ENCODE measurements at regions not wholly inside any gene's neighbourhood (a gene's known extent, or its start where the extent isn't known, plus 50 kb on each side); places are given as distances from the start of the nearest gene placed in this dataset.

DNA sequence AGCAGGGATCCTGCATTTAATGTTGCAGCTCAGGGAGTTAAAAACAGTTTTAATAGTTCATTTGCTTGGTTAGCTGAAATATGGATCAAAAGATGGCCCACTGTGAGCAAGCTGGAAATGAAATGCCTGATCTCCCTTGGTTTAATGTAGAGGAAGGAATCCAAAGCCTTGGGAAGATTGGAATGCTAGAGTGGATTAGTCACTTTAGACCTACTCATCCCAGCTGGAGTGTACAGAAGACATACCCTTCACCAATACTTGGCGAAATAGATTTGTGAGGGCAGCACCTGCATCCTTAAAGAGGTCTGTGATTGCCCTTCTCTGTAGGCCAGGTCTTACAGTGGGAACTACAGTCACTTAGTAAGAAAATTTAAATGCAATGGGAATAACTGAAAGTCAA is 58.0 kb upstream of the KRAS start:
- TF ChIP-seq, protein P1, sequence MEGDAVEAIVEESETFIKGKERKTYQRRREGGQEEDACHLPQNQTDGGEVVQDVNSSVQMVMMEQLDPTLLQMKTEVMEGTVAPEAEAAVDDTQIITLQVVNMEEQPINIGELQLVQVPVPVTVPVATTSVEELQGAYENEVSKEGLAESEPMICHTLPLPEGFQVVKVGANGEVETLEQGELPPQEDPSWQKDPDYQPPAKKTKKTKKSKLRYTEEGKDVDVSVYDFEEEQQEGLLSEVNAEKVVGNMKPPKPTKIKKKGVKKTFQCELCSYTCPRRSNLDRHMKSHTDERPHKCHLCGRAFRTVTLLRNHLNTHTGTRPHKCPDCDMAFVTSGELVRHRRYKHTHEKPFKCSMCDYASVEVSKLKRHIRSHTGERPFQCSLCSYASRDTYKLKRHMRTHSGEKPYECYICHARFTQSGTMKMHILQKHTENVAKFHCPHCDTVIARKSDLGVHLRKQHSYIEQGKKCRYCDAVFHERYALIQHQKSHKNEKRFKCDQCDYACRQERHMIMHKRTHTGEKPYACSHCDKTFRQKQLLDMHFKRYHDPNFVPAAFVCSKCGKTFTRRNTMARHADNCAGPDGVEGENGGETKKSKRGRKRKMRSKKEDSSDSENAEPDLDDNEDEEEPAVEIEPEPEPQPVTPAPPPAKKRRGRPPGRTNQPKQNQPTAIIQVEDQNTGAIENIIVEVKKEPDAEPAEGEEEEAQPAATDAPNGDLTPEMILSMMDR (IDR thresholded peaks at IDR 0.05; ENCODE audit: insufficient read depth, missing control alignments), result no peak
- no peak for FAIRE-seq
- no peak for DNase-seq (ENCODE audit: insufficient read length, low spot score)

DNA sequence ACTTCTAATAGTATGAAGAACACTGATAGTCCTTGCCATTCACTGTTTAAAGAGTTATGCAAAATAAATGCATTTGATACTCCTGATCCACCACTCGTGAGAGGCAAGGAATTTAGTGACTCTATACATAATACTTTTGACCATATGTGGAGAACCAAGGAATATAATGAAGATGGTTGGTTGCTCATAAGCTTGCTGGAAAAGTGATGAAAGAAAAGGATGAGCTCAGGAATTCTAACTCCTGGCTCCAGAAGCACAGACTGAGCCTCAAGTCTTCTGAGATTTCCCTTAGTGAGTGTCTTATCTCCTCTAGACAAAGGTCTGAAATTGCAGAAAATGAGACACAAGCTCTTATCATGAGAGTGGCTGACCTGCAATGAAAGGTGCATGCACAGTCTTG is 57.1 kb upstream of the KRAS start:
- FAIRE-seq, result no peak

DNA sequence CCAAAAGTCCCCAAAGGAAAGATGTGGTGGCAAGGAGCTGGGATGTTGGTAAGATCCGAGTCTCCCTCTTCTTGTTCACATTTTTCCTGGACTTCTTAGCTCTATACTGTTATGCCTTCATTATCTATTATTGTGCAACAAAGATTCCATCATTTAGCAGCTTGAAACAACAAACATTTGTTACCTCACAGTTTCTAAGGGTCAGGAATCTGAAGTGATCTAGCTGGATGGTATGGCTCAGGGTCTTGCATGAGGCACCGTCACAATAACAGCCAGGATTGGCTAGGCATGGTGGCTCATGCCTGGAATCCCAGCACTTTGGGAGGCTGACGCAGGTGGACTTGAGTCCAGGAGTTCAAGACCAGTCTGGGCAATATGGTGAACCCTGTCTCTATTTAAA is 51.1 kb upstream of the KRAS start:
- DNase-seq (ENCODE audit: insufficient read length, low spot score) (no peak), FAIRE-seq (no peak)
- TF ChIP-seq, protein P1 (IDR thresholded peaks at IDR 0.05; ENCODE audit: insufficient read depth, missing control alignments), result no peak

More for the DNA sequence above, 57.1 kb upstream of the KRAS start:
- TF ChIP-seq, protein P1 (IDR thresholded peaks at IDR 0.05; ENCODE audit: insufficient read depth, missing control alignments), result no peak
- DNase-seq (ENCODE audit: insufficient read length, low spot score), result no peak
